SK-N-MC (cell line): ENCODE measurements at regions not wholly inside any gene's neighbourhood (a gene's known extent, or its start where the extent isn't known, plus 50 kb on each side); places are given as distances from the start of the nearest gene placed in this dataset.

ENCODE experiments used
- DNase-seq: peaks from one replicate; pipeline ENCODE4 v3.0.0-alpha.2; 2011; ENCODE audit warnings: low read depth, low spot score
- H3K27ac ChIP-seq: fragments of 200-600 bp; sonication (generic); 2 replicates; pipeline ENCODE4 v1.5.1; 2016; ENCODE audit warnings: mixed run types
- H3K36me3 ChIP-seq: fragments of 200-600 bp; sonication (generic); 2 replicates; pipeline ENCODE4 v1.6.1; 2017; ENCODE audit warnings: antibody characterized with exemption, low read length, mixed read lengths; ENCODE audit not compliant: insufficient read depth
- H3K4me3 ChIP-seq: fragments of 200-600 bp; sonication (generic); 2 replicates; pipeline ENCODE4 v1.5.1; 2016
- H3K9ac ChIP-seq: fragments of 200-600 bp; sonication (generic); 2 replicates; pipeline ENCODE4 v1.8.0; 2017; ENCODE audit warnings: mixed run types, mixed read lengths; ENCODE audit not compliant: insufficient read length
- H3K9me3 ChIP-seq: fragments of 200-600 bp; sonication (generic); 2 replicates; pipeline ENCODE4 v1.6.1; 2017; ENCODE audit warnings: low read depth, mild to moderate bottlenecking, antibody characterized with exemption, low read length, moderate library complexity, mixed read lengths
- EZH2 ChIP-seq: fragments of 200-600 bp; sonication (generic); IDR thresholded peaks from one replicate; pipeline ENCODE4 v1.6.1; 2017; ENCODE audit warnings: antibody characterized with exemption
- FOXP2 ChIP-seq: optimal IDR thresholded peaks from 2 replicates; pipeline ENCODE3; 2011; ENCODE audit warnings: mild to moderate bottlenecking, moderate library complexity; ENCODE audit not compliant: insufficient read depth; ENCODE audit errors: extremely low read length, control extremely low read depth
- POLR2AphosphoS5 ChIP-seq: IDR thresholded peaks from 2 replicates; pipeline ENCODE4 v1.6.1; 2012; ENCODE audit warnings: mild to moderate bottlenecking, low read depth, low read length, borderline replicate concordance

DNA sequence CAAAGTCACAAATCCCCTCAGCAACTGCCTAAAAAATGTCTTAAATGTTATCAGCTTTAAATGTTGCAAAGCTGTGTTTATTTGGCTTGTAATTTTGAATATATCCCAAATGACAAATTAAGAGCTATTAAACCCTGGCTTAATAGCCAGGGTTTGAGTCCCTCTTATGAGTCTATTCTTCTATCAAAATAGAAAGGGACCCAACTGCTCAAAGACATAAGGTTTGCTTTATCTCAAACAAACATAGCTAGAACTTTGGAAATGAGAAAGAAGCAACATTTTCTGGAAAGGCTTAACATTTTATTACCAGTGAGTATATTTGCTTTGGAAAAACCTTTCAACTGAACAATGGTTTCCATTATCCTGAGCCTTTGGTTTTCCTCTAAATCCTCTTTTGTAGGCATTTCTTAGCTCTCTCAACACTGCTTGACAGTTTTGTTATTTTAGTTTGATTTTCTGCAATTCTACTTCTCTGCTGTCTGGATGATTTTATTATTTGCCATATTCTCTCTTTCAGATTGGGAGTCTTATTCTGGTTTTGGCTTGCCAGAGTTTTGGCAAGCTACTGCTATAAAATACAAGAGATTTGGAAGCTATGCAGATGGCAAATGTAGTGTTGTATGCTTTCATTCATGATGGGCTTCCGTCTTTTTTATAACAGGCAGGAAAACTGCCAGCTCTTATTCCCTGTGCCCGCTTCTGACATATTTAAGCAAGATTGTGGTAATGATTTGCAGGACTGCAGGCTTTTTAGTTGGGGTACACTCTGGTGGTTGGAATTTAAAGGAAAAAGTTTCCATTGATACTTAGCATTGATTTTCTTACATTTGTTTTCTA, 734.9 kb downstream of the DTWD2 start:
- H3K4me3 ChIP-seq, result no peak overlapping the region
- DNase-seq, result no peak
- no peak overlapping the region for H3K9ac ChIP-seq
- TF ChIP-seq FOXP2, result no peak
- no peak for TF ChIP-seq EZH2
- no peak for TF ChIP-seq POLR2AphosphoS5
- H3K36me3 ChIP-seq, result no peaks in the 10 kb centered on the region
- peaks cover 10% of the 10 kb centered on the region; the same call in 1 of the 2 replicates for H3K9me3 ChIP-seq
- H3K27ac ChIP-seq, result no peak overlapping the region

DNA sequence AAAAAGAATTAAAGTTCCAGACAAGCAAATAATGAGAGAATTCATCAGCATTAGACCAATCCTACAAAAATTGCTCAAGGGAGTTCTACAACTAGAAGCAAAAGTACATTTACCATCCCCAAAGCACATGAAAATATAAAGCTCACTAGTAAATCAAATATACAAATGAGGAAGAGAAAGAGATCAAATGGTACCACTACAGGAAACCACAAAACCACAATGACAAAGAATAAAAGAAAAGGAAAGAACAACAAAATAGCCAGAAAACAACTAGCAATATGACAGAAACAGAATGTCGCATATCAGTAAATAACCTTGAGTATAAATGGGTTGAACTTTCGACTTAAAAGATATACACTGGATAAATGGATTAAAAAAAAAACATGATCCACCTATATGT, 739.0 kb downstream of the DTWD2 start:
- TF ChIP-seq POLR2AphosphoS5, result no peak
- no peak for TF ChIP-seq EZH2
- TF ChIP-seq FOXP2, result no peak
- DNase-seq, result no peak
- Histone ChIP-seq H3K9me3 (peaks cover 10% of the 10 kb centered on the region; the same call in 1 of the 2 replicates), H3K4me3 (no peak overlapping the region), H3K9ac (no peak overlapping the region), H3K27ac (no peak overlapping the region), H3K36me3 (no peaks in the 10 kb centered on the region)

- TF ChIP-seq FOXP2, result no peak
- TF ChIP-seq POLR2AphosphoS5, result no peak
- TF ChIP-seq EZH2, result no peak
- no peak overlapping the region for H3K27ac ChIP-seq
- no peak overlapping the region for H3K9ac ChIP-seq
- no peak for DNase-seq
- peaks cover 10% of the 10 kb centered on the region; the same call in 1 of the 2 replicates for H3K9me3 ChIP-seq
- H3K4me3 ChIP-seq, result no peak overlapping the region
- H3K36me3 ChIP-seq, result no peaks in the 10 kb centered on the region
Measured at GRCh38 chr5:118247458-118247857, 740.9 kb downstream of the DTWD2 start.

- TF ChIP-seq EZH2 (no peak), FOXP2 (no peak), POLR2AphosphoS5 (no peak)
- Histone ChIP-seq H3K9ac (no peak overlapping the region), H3K9me3 (no peaks in the 10 kb centered on the region), H3K36me3 (no peaks in the 10 kb centered on the region), H3K4me3 (no peak overlapping the region), H3K27ac (no peak overlapping the region)
- no peak for DNase-seq
Measured at GRCh38 chr5:118243613-118244012, 744.7 kb downstream of the DTWD2 start.

GRCh38 chr5:118243068-118243467, 745.3 kb downstream of the DTWD2 start:
- Histone ChIP-seq H3K9ac (no peak overlapping the region), H3K27ac (no peak overlapping the region), H3K4me3 (no peak overlapping the region), H3K36me3 (no peaks in the 10 kb centered on the region), H3K9me3 (no peaks in the 10 kb centered on the region)
- DNase-seq, result no peak
- TF ChIP-seq FOXP2, result no peak

- Histone ChIP-seq H3K9me3 (no peaks in the 10 kb centered on the region), H3K9ac (no peak overlapping the region), H3K27ac (no peak overlapping the region), H3K36me3 (no peaks in the 10 kb centered on the region), H3K4me3 (no peak overlapping the region)
- TF ChIP-seq POLR2AphosphoS5, result no peak
- no peak for TF ChIP-seq EZH2
- TF ChIP-seq FOXP2, result no peak
- no peak for DNase-seq
Measured at GRCh38 chr5:118236108-118236849, 752.1 kb downstream of the DTWD2 start.

DNA sequence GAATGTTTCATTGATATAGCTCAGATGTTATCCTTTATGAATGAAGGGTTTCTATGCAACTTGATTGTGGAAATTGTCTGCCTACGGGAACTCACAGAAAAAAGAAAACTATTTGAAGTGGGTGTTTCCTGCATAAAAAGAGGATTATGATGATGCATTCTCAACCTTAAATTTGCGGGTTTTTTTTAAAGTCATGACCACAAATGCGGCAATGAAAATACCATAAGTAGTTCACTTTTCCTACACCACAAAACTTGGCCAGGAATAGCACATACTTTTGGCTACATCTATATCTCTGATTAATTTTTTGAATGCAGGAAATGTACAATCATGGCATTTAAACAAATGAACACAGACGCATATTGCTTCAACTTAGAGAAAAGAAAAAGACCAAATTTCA, 754.7 kb downstream of the DTWD2 start:
- no peak overlapping the region for H3K9ac ChIP-seq
- H3K4me3 ChIP-seq, result no peak overlapping the region
- peak; percentile 55 for DNase-seq
- no peak overlapping the region for H3K27ac ChIP-seq
- TF ChIP-seq EZH2 (no peak), POLR2AphosphoS5 (no peak), FOXP2 (no peak)
- H3K9me3 ChIP-seq, result no peaks in the 10 kb centered on the region
- H3K36me3 ChIP-seq, result no peaks in the 10 kb centered on the region

DNA sequence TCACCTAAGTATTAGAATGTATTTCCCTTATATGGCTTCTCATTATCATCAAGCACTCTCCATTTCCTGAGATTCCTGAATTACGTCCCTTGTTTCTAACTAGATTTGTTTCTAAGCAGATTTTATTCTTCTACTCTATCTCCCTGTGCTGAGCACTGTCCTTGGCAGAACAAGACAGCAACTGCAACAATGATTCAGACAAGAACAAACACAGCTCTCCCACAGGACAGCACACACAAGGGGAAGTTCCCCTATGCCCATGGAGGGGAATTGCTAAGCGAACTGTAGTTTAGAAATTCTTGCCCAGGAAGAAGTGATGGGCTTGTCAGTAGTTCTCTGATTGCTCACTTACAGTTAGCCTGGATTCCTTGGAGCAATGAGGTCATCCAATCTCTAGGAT, 759.9 kb downstream of the DTWD2 start:
- no peaks in the 10 kb centered on the region for H3K9me3 ChIP-seq
- no peak overlapping the region for H3K9ac ChIP-seq
- no peak for DNase-seq
- no peak overlapping the region for H3K27ac ChIP-seq
- no peaks in the 10 kb centered on the region for H3K36me3 ChIP-seq
- H3K4me3 ChIP-seq, result no peak overlapping the region
- TF ChIP-seq EZH2 (no peak), POLR2AphosphoS5 (no peak), FOXP2 (no peak)
